HG02852 (cell line): ENCODE measurements at regions not wholly inside any gene's neighbourhood (a gene's known extent, or its start where the extent isn't known, plus 50 kb on each side); places are given as distances from the start of the nearest gene placed in this dataset.

Source experiments
- ATAC-seq: cut with Tn5 transposase; IDR thresholded peaks from one replicate; pipeline ENCODE4 v1.9.1; 2021; ENCODE audit warnings: mild to moderate bottlenecking, moderate library complexity; ENCODE audit not compliant: unreplicated experiment

- peak; percentile 57 for ATAC-seq
Measured at GRCh38 chr7:46233585-46234329, 312.7 kb upstream of the IGFBP3 start.

GRCh38 chr7:46230990-46231305 lies 309.9 kb upstream of the IGFBP3 start:
- ATAC-seq = no peak

- ATAC-seq = no peak
Measured at GRCh38 chr7:46230298-46230989, 309.4 kb upstream of the IGFBP3 start.

- ATAC-seq = no peak
Measured at GRCh38 chr7:46229409-46229808, 308.3 kb upstream of the IGFBP3 start.

- no peak for ATAC-seq
Measured at GRCh38 chr7:46226860-46227259, 305.8 kb upstream of the IGFBP3 start.

- ATAC-seq = no peak
Measured at GRCh38 chr7:46224363-46224762, 303.3 kb upstream of the IGFBP3 start.

DNA sequence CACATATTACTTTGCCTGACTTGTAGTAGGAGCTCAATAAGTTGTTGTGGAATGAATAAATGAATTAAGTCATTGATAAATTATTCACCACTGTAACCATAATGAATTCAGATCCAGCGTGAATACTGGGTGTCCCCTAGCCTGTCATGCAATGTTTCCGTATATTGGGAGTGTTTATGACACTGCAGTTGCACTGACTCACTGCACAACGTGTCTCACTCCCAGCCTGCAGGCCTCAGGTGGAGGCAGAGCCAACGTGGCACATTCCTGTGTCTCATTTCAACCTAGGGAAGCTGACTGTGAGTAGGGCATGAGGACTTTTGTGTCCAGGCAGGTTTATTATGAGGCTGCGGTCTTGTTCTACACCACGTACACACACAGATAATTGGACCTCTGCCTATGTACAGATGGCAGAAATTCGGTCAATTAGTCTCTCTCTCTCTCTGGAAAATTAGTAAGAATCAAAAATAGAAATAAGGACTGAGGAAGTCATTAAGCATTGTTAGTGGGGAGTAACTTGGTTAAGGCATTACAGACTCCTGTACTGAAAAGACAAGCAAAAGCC lies 299.1 kb upstream of the IGFBP3 start:
- no peak for ATAC-seq

DNA sequence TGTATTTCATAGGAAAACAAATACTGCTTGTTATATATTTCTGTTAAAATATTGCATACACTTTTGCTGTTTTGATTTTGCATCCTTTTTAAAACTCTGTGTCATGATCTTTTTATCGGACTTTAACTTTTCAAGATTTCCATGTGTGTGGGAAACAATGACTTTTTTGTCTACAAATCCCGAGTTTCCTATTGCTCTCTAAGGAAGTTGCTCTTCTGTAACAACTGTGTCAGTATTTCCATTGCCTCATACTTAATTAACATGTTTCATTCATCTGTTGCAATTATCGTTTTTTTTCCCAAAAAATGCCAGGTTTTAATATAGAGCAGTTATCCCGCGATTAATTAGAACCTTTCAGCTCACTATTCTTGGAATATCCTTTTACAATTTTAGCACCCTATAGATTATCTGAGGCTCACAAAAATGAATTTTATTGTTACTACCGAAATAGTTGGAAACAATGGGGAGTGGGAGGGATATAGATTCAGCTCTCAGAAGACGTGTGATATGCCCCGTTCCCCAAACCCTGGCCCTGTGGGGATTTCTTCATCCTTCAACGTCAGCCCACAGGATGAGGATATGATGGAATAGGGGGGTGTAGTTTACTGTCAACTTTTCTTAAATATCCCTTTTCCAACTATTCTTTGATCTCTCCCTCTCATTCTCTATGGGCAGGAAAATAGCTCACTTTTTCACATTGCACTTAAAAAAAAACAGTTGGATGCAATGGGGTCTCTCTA lies 297.6 kb upstream of the IGFBP3 start:
- no peak for ATAC-seq

DNA sequence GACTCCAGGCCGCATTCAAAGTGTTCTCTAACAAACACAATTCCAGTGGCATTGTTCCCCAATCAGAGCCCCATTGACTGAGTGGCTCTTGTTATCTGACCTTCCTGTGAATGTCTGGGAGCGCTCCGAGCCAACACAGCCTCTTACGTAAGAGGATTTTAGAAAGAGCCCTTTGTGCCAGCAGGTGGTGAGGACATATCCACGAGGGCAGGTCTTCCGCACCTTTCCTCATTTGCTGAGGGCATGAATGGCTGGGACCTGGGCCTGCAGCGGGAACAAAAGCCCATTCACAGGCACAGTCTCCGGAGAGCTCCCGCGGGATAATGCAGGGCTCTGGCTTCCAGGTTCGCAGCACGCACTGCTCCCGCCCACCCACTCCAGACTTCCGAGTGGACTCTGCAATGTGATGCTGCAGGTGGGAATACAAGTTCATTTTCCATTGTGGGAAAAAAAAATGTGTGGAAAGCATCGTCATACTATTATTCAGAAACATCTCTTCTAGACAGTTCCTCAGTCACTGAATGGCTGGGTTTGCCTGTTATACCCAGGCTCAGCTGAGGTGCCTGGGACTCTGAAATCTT lies 295.0 kb upstream of the IGFBP3 start:
- ATAC-seq = no peak

DNA sequence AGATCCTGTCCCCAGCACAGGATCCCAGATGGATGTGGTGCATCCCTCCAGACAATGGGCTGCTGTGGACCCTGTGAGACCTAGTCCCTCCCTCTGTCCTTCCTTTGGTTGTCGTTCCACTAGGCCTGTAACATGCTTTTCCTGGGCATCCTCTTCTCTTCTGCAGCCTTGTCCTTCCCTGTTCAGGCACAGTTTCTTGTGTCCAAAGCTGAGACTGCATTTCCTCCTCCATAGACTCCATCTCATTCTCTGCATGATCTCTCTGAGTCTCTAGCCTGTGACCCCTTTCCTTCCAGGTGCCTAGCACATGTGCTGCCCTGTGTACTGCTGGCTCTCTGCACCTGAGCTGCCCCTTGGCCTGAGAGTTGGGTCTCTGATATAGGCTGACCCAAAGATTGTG lies 293.5 kb upstream of the IGFBP3 start:
- ATAC-seq = no peak

- no peak for ATAC-seq
Measured at GRCh38 chr7:46213154-46213537, 292.1 kb upstream of the IGFBP3 start.

GRCh38 chr7:46212425-46213153 lies 291.5 kb upstream of the IGFBP3 start:
- ATAC-seq = no peak

DNA sequence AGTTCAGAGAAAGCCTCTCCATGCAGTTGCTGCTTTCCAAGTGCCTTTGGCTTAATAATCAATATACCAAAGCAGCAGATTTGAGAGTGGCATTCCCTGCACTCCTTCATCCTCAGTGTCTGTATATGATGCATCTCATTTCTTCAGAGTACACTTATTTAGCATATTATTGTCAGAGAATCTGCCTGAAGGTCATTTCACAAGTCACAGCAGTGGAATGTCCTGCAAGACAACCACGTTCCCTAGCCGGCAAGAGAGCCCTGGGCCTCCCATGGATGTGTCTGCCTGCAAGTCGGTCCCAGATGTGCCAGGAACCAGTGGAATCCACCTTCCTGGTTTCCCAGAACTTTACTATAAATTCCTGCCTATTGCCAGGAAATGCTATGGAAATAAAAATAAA lies 289.4 kb upstream of the IGFBP3 start:
- ATAC-seq = no peak

DNA sequence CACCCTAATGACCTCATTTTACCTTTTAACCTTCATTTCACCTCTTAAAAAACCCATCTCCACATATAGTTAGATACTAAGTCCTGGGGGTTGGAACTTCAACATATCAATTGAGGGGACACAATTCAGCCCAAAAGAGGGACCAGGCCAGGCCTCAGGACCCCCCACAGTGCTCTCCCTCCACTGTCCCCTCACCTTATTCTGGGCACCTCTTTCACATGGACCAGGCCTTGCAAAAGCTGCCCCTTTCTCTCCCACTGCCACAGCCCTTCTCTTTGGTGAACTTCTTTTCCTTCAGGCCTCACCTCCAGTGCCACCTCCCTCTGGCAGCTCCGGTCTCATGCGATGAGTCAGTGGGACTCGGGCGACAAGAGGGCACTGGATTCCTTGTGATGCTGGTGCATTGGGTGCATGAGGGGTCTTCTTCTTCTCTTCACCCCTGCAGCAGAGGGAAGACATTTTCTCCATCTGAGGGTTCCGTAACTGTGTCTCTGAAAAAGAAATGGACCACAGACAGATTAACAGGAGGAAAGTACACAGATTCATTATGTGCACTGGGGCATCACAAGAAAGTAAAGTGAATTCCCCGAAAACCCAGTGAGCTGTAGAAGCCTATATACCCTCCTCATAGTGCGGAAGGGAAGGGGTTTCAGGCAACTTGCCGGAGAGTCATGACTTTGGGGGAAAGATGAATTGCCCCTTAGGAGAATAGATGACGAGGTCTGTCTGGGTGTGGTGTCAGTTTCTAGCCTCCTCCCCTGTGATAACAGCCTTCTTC lies 288.7 kb upstream of the IGFBP3 start:
- no peak for ATAC-seq

DNA sequence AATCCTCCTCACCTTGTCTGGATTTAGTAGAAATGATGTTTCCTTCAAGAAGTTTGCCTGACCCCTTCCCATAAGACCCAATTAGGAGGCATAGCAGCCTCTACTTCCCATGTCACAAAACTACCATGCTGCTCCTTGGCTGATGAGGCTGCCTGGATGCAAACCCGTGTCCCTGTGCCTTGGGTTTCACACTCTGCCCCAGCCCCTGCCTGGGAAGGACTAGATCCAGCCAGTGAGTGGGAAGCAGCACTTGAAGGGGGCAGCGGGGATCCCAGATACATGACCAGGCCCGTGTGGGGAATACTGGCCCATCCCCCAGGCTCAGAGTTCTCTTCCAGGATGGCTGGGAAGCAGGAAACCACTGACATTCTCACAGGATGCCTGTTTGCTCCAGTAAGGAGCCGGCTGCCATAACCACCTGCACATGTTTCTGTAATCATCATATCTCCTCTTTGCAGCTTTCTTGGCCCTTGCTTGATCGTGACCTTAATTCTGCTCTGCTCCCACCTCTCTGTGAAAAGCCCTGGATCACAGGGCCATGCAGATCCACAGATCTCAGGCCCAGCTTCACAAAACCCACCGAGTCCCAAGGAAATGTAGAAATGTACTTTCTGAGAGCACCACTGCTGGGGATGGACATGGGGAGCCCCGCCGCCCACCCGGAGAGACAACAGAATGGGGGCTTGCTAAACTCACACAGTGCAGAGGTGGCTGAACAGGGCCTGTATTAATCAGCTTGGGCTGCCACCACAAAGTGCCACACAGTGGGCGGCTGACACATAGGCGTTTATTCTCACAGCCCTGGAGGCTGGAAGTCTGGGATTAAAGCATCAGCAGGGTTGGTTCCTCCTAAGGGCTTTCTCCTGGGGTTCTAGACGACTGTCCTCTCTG lies 287.8 kb upstream of the IGFBP3 start:
- no peak for ATAC-seq

- no peak for ATAC-seq
Measured at GRCh38 chr7:46207931-46208634, 287.0 kb upstream of the IGFBP3 start.

DNA sequence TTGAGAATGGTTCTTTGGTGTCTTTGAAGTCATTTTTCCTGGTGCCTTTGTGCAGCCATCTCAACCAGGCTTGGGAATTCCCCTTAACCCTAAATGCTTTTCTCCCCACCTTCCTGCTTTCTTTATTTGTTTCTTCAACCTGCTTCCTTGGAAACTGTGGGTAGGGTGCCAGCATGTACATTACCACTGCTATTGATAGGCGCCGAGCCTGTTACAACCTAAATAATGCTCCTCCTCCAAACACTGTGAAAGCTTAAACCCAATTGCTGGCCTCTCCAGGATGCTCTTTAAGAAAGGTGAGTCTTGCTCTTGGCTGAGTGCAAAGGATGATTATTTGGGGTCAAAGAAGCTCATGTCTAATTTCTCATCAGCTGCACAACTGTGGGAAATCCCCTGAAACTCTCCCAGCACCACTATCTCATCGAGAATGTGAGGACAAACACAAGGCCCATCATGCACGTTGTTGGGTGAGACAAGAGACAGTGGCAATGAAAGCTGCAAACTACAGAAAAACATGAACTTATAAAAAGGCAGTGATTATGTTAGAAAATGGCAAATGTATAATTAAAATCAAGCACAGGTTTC lies 285.5 kb upstream of the IGFBP3 start:
- ATAC-seq = no peak

DNA sequence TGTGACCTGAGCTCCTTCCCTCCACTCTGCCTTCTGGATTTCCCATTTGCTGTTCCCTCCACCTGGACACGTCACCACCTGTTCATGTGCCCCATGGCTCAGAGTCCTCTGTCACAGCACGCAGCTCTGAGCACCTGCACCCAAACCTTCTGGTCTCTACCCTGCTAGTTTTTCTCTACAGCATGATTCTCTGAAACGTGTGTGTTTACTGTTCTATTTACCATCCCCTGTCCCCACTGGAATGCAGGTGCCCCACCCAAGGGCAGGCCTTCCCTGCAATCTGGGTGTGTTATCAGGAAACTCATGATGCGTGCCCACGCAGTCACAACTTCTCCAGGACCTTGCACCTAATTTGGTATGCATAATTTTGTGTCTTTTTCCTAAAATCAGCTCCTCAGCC lies 284.4 kb upstream of the IGFBP3 start:
- no peak for ATAC-seq
